Pancreas (tissue), 10 donors: ENCODE measurements at regions not wholly inside any gene's neighbourhood (a gene's known extent, or its start where the extent isn't known, plus 50 kb on each side); places are given as distances from the start of the nearest gene placed in this dataset.

Experiments used
- ATAC-seq, 4 donors: fragments of 200-7000 bp; cut with Tn5 transposase; one replicate each; pipeline versions ENCODE4 v1.8.0 to v1.9.1; 2020; ENCODE audit warnings: mild to moderate bottlenecking in 4 of 4, moderate library complexity in 4 of 4
- DNase-seq, 6 donors: peaks; one replicate each; pipeline ENCODE4 v3.0.0-alpha.2; 2020
- FAIRE-seq: peaks from 2 replicates; lab custom pipeline; 2012; peaks lifted over from hg19 to GRCh38; lab: Jason Lieb, UNC
- H3K27ac ChIP-seq, 4 donors: fragments of 200-600 bp; sonication (generic); 1 replicate in 3 of 4; 2 replicates in 1 of 4; pipeline versions ENCODE4 v1.5.0 to v1.8.0; 2020
- H3K27me3 ChIP-seq, 4 donors: fragments of 200-600 bp; one replicate each; pipeline ENCODE4 v1.8.0; 2021
- H3K36me3 ChIP-seq, 3 donors: fragments of 200-600 bp; sonication (generic) in 1 of 3; one replicate each; pipeline versions ENCODE4 v1.5.0 to v1.8.0; 2020 to 2021
- H3K4me1 ChIP-seq, 3 donors: fragments of 200-600 bp; one replicate each; pipeline ENCODE4 v1.8.0; 2021
- H3K4me3 ChIP-seq, 4 donors: fragments of 200-600 bp; sonication (generic) in 2 of 4; one replicate each; pipeline versions ENCODE4 v1.5.0 to v1.8.0; 2020 to 2021
- H3K9me3 ChIP-seq, 4 donors: fragments of 200-600 bp; one replicate each; pipeline ENCODE4 v1.8.0; 2021
- CTCF ChIP-seq, 4 donors: fragments of 200-600 bp; sonication (generic) in 3 of 4; IDR thresholded peaks; one replicate each; pipeline versions ENCODE4 v1.5.0 to v1.8.0; 2021; ENCODE audit warnings: antibody characterized with exemption in 4 of 4
- WGBS, 2 donors: extraction: QIAGEN DNeasy Blood & Tissue Kit; methylation state at CpG; one replicate each; pipeline ENCODE4 v1.1.7; 2013; 5-methylcytosine and 5-hydroxymethylcytosine counted together
- intact Hi-C, 3 donors: fragments of 100-400 bp; cut with DNase I; formaldehyde crosslinking; loops; one replicate each; pipeline versions ENCODE4 v1.11.1 to v1.14.2; 2022
- donor health status: healthy with polysubstance abuse.
- donor health status: DM: no; HTN: no; CAD: no; lungs with moderate emphysema.
- donor health status: DM: no; HTN: no; CAD: no.
- donor health status: control.
- donor health status: control.
- donor health status: Bipolar disorder and iron deficiency.
- donor health status: DM: yes; HTN: yes; CAD: no.
- donor health status: DM: no; HTN: no; CAD: no.
- donor health status: DM: no; HTN: no; CAD: no.
- donor health status: DM: yes; HTN: yes; CAD: no.

- Histone ChIP-seq H3K36me3 (no peaks in the 10 kb centered on the region), H3K27ac (no peak overlapping the region), H3K9me3 (no peaks in the 10 kb centered on the region), H3K27me3 (no peaks in the 10 kb centered on the region), H3K4me3 (no peak overlapping the region), H3K4me1 (no peaks in the 10 kb centered on the region)
- intact Hi-C loops, result no loop called here
- DNase-seq (no peak), FAIRE-seq (no peak), ATAC-seq (no peak)
- no peak for TF ChIP-seq CTCF (IDR thresholded peaks at IDR 0.05)
- 44 to 50% methylated on average over 2 of the region's 2 CpGs for WGBS, 2 donors
These were observed 394.4 kb downstream of the DAD1 start for GRCh38 chr14:22194664-22195063.

- intact Hi-C loops, result no loop called here
- no peaks in the 10 kb centered on the region for H3K9me3 ChIP-seq
- H3K4me1 ChIP-seq, result no peaks in the 10 kb centered on the region
- H3K4me3 ChIP-seq, result no peak overlapping the region
- no peaks in the 10 kb centered on the region for H3K27me3 ChIP-seq
- TF ChIP-seq CTCF (IDR thresholded peaks at IDR 0.05), result no peak
- ATAC-seq (no peak), DNase-seq (no peak), FAIRE-seq (no peak)
- no peak overlapping the region for H3K27ac ChIP-seq
- H3K36me3 ChIP-seq, result no peaks in the 10 kb centered on the region
- 66 to 85% methylated on average over 10 of the region's 10 CpGs for WGBS, 2 donors
These were observed 398.4 kb downstream of the DAD1 start for GRCh38 chr14:22190411-22191191.

GRCh38 chr14:22189881-22190280, 399.1 kb downstream of the DAD1 start:
- DNase-seq, result no peak
- Histone ChIP-seq H3K4me1 (no peaks in the 10 kb centered on the region), H3K27me3 (no peaks in the 10 kb centered on the region), H3K36me3 (no peaks in the 10 kb centered on the region), H3K9me3 (no peaks in the 10 kb centered on the region), H3K4me3 (no peak overlapping the region), H3K27ac (no peak overlapping the region)
- no peak for TF ChIP-seq CTCF (IDR thresholded peaks at IDR 0.05)
- intact Hi-C loops, result no loop called here
- 73 to 86% methylated on average over 3 of the region's 3 CpGs for WGBS, 2 donors
- no peak for ATAC-seq
- FAIRE-seq, result no peak

GRCh38 chr14:22188318-22188717, 400.7 kb downstream of the DAD1 start:
- intact Hi-C loops, result no loop called here
- H3K4me1 ChIP-seq, result no peaks in the 10 kb centered on the region
- TF ChIP-seq CTCF (IDR thresholded peaks at IDR 0.05), result no peak
- FAIRE-seq (no peak), DNase-seq (no peak), ATAC-seq (no peak)
- no peaks in the 10 kb centered on the region for H3K9me3 ChIP-seq
- no peak overlapping the region for H3K27ac ChIP-seq
- 59 to 70% methylated on average over 4 of the region's 4 CpGs for WGBS, 2 donors
- H3K36me3 ChIP-seq, result no peaks in the 10 kb centered on the region
- H3K4me3 ChIP-seq, result no peak overlapping the region
- H3K27me3 ChIP-seq, result no peaks in the 10 kb centered on the region

- H3K4me1 ChIP-seq, result no peaks in the 10 kb centered on the region
- no peak for ATAC-seq
- no peaks in the 10 kb centered on the region for H3K36me3 ChIP-seq
- no peaks in the 10 kb centered on the region for H3K9me3 ChIP-seq
- TF ChIP-seq CTCF (IDR thresholded peaks at IDR 0.05), result no peak
- H3K4me3 ChIP-seq, result no peak overlapping the region
- no peak overlapping the region for H3K27ac ChIP-seq
- no peak for DNase-seq
- WGBS, 2 donors, result 38 to 50% methylated on average over 3 of the region's 3 CpGs
- FAIRE-seq, result no peak
- no peaks in the 10 kb centered on the region for H3K27me3 ChIP-seq
- intact Hi-C loops, result no loop called here
These were observed 403.2 kb downstream of the DAD1 start for GRCh38 chr14:22185789-22186188.
